ENCODE measurements at regions not wholly inside any gene's neighbourhood (a gene's known extent, or its start where the extent isn't known, plus 50 kb on each side); places are given as distances from the start of the nearest gene placed in this dataset.

DNA sequence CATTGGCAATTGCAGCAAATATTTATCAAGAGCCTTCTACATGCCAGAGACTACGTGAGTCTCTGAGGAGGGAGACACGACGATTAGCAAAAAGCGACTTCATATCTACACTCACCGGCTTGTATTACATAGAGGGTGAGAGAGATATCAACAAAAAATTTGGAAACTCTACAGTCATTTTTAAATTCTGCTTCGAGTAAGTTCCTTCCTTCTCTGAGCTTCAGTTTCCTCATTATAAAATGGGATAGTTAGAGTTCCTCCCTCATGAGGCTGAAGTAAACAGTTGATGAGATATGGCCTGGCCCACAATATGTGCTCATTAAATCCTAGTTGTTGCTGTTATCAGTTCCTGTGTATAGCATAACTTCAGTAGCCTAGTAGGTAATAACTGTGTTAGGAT, 64.1 kb upstream of the SIRPA start:
- H3K27ac ChIP-seq (ENCODE audit: low read depth, low read length, poor library complexity, severe bottlenecking): no peak overlapping the region
- H4K20me1 ChIP-seq (ENCODE audit: insufficient read depth, low read length): no peaks in the 10 kb centered on the region
- no peaks in the 10 kb centered on the region for H3K27me3 ChIP-seq (ENCODE audit: insufficient read depth, low read length)
- no peaks in the 10 kb centered on the region for H3K79me2 ChIP-seq (ENCODE audit: insufficient read depth, low read length)
- no peaks in the 10 kb centered on the region for H3K36me3 ChIP-seq (ENCODE audit: insufficient read depth, low read length)
- no peaks in the 10 kb centered on the region for H3K9me2 ChIP-seq (ENCODE audit: low read depth, low read length)
- no peaks in the 10 kb centered on the region for H3F3A ChIP-seq (ENCODE audit: insufficient read depth, low read length)
- H3K4me2 ChIP-seq (ENCODE audit: low read length): no peak overlapping the region
- TF ChIP-seq EZH2 (IDR thresholded peaks at IDR 0.05; ENCODE audit: borderline replicate concordance, low read length) (no peak), CTCF (IDR thresholded peaks at IDR 0.05; ENCODE audit: low read length) (no peak)
- H3K9me3 ChIP-seq (ENCODE audit: low read length): no peaks in the 10 kb centered on the region
- H3K4me1 ChIP-seq (ENCODE audit: insufficient read depth, low read length, severe bottlenecking): no peaks in the 10 kb centered on the region
- H2AFZ ChIP-seq (ENCODE audit: low read length): no peak overlapping the region
- H3K4me3 ChIP-seq (ENCODE audit: low read depth, low read length, poor library complexity, severe bottlenecking): no peak overlapping the region
- H3K9ac ChIP-seq (ENCODE audit: low read length): no peak overlapping the region

GRCh38 chr20:1830240-1830639, 65.0 kb upstream of the SIRPA start:
- TF ChIP-seq CTCF (IDR thresholded peaks at IDR 0.05; ENCODE audit: low read length): no peak
- no peak for TF ChIP-seq EZH2 (IDR thresholded peaks at IDR 0.05; ENCODE audit: borderline replicate concordance, low read length)
- H3K27ac ChIP-seq (ENCODE audit: low read depth, low read length, poor library complexity, severe bottlenecking): no peak overlapping the region
- H3K9ac ChIP-seq (ENCODE audit: low read length): no peak overlapping the region

GRCh38 chr20:1829531-1829930, 65.7 kb upstream of the SIRPA start:
- Histone ChIP-seq H3K27ac (ENCODE audit: low read depth, low read length, poor library complexity, severe bottlenecking) (no peak overlapping the region), H3K9ac (ENCODE audit: low read length) (no peak overlapping the region)

More at GRCh38 chr20:1830240-1830639, 65.0 kb upstream of the SIRPA start:
- Histone ChIP-seq H3K79me2 (ENCODE audit: insufficient read depth, low read length) (no peaks in the 10 kb centered on the region), H3K4me3 (ENCODE audit: low read depth, low read length, poor library complexity, severe bottlenecking) (no peak overlapping the region), H3K27me3 (ENCODE audit: insufficient read depth, low read length) (no peaks in the 10 kb centered on the region), H4K20me1 (ENCODE audit: insufficient read depth, low read length) (no peaks in the 10 kb centered on the region), H3K9me3 (ENCODE audit: low read length) (no peaks in the 10 kb centered on the region), H3F3A (ENCODE audit: insufficient read depth, low read length) (no peaks in the 10 kb centered on the region), H3K36me3 (ENCODE audit: insufficient read depth, low read length) (no peaks in the 10 kb centered on the region), H3K4me2 (ENCODE audit: low read length) (no peak overlapping the region), H3K4me1 (ENCODE audit: insufficient read depth, low read length, severe bottlenecking) (no peaks in the 10 kb centered on the region), H3K9me2 (ENCODE audit: low read depth, low read length) (no peaks in the 10 kb centered on the region), H2AFZ (ENCODE audit: low read length) (no peak overlapping the region)

More at GRCh38 chr20:1829531-1829930, 65.7 kb upstream of the SIRPA start:
- no peaks in the 10 kb centered on the region for H3K4me1 ChIP-seq (ENCODE audit: insufficient read depth, low read length, severe bottlenecking)
- no peaks in the 10 kb centered on the region for H3F3A ChIP-seq (ENCODE audit: insufficient read depth, low read length)
- H3K4me2 ChIP-seq (ENCODE audit: low read length): no peak overlapping the region
- H3K9me2 ChIP-seq (ENCODE audit: low read depth, low read length): no peaks in the 10 kb centered on the region
- H3K4me3 ChIP-seq (ENCODE audit: low read depth, low read length, poor library complexity, severe bottlenecking): no peak overlapping the region
- TF ChIP-seq CTCF (IDR thresholded peaks at IDR 0.05; ENCODE audit: low read length): no peak
- TF ChIP-seq EZH2 (IDR thresholded peaks at IDR 0.05; ENCODE audit: borderline replicate concordance, low read length): no peak
- H4K20me1 ChIP-seq (ENCODE audit: insufficient read depth, low read length): no peaks in the 10 kb centered on the region
- no peaks in the 10 kb centered on the region for H3K79me2 ChIP-seq (ENCODE audit: insufficient read depth, low read length)
- H2AFZ ChIP-seq (ENCODE audit: low read length): no peak overlapping the region
- H3K36me3 ChIP-seq (ENCODE audit: insufficient read depth, low read length): no peaks in the 10 kb centered on the region
- no peaks in the 10 kb centered on the region for H3K9me3 ChIP-seq (ENCODE audit: low read length)
- H3K27me3 ChIP-seq (ENCODE audit: insufficient read depth, low read length): no peaks in the 10 kb centered on the region

All from OCI-LY1 (cell line).